ENCODE measurements at regions not wholly inside any gene's neighbourhood (a gene's known extent, or its start where the extent isn't known, plus 50 kb on each side); places are given as distances from the start of the nearest gene placed in this dataset.

DNA sequence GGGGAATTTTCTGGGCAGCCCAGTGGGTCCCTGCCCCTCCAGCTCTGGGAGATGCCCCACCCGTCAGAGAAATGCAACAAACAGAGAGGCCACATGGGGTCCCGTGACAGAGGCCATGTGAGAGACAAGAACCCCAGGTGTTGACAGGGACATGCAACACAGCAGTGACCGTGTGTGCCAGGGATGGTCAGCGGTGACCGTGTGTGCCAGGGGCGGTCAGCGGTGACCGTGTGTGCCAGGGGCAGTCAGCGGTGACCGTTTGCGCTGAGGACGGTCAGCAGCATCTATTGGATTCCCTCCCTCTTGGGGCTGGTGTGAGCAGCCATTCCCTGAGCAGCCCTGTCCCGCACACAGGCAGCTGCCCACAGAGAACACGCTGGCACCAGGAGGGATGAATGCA lies 146.6 kb upstream of the OTOS start:
- intact Hi-C loops (cut with DNase I, micrococcal nuclease), result loop anchor here in 1 of 2 experiments (5.0 kb wide), 1 partner anchor 565 kb away; no protein-coding TSS in a partner anchor
- Histone ChIP-seq H3K27me3 (ENCODE audit: control insufficient read depth in 1 of 2, insufficient read depth in 2 of 2, low read length in 2 of 2) (no peaks in the 10 kb centered on the region), H3K4me1 (ENCODE audit: insufficient read depth, low read length) (no peaks in the 10 kb centered on the region), H3K4me3 (ENCODE audit: low read length) (no peak overlapping the region), H3K27ac (ENCODE audit: low read depth in 1 of 2, low read length in 2 of 2) (no peak overlapping the region), H3K9me3 (ENCODE audit: control insufficient read depth in 1 of 2, insufficient read depth in 1 of 2, low read length in 2 of 2) (no peaks in the 10 kb centered on the region), H3K36me3 (ENCODE audit: insufficient read depth, low read length) (no peaks in the 10 kb centered on the region)
- H3K4me3 Mint-ChIP-seq, result no peak overlapping the region
- no peak for ATAC-seq (ENCODE audit: poor library complexity)
- H3K27ac Mint-ChIP-seq, result no peak overlapping the region
- no peaks in the 10 kb centered on the region for H3K4me1 Mint-ChIP-seq (ENCODE audit: low read depth)
- no peaks in the 10 kb centered on the region for H3K9me3 Mint-ChIP-seq
- CTCF ChIA-PET, result no interaction called here
- no peaks in the 10 kb centered on the region for H3K27me3 Mint-ChIP-seq
- DNase-seq, result no peak
- no peak for TF ChIP-seq CTCF (IDR thresholded peaks at IDR 0.05)
- no peaks in the 10 kb centered on the region for H3K36me3 Mint-ChIP-seq (ENCODE audit: low read depth)
- POLR2A ChIA-PET, result no interaction called here

DNA sequence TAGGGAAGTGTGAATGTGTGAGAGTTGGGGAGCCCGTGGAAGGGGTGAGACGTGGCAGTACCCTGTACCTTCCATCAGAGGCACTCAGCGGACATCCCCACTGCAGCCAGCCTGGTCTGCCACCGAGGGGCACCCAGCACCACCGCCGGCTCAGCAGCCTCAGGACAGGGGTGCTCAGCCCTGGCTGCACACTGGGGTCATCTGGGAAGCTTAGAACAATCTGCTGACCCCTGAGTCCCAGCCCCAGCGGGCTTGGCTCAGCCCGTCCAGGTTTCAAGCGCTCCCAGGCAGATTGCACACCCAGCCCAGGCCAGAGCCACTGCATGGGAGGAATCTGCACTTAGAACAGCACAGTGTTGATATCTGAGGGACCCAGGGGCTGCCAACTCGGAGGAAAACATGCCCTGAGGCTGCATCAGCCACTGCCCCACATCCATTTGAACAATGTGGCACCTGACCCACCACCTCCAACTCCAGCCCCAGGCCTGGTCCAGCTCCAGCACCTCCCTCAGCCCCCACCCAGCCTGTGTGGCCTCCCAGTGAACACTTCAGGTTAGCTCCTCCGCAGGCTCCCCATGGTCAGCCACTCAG lies 147.1 kb upstream of the OTOS start:
- CTCF ChIA-PET, result no interaction called here
- no peaks in the 10 kb centered on the region for H3K36me3 Mint-ChIP-seq (ENCODE audit: low read depth)
- Histone ChIP-seq H3K4me3 (ENCODE audit: low read length) (no peak overlapping the region), H3K36me3 (ENCODE audit: insufficient read depth, low read length) (no peaks in the 10 kb centered on the region), H3K4me1 (ENCODE audit: insufficient read depth, low read length) (no peaks in the 10 kb centered on the region), H3K27me3 (ENCODE audit: control insufficient read depth in 1 of 2, insufficient read depth in 2 of 2, low read length in 2 of 2) (no peaks in the 10 kb centered on the region), H3K9me3 (ENCODE audit: control insufficient read depth in 1 of 2, insufficient read depth in 1 of 2, low read length in 2 of 2) (no peaks in the 10 kb centered on the region), H3K27ac (ENCODE audit: low read depth in 1 of 2, low read length in 2 of 2) (no peak overlapping the region)
- intact Hi-C loops (cut with DNase I, micrococcal nuclease), result loop anchor here in 1 of 2 experiments (5.0 kb wide), 1 partner anchor 565 kb away; no protein-coding TSS in a partner anchor
- ATAC-seq (ENCODE audit: poor library complexity), result no peak
- no peak overlapping the region for H3K27ac Mint-ChIP-seq
- no peak for TF ChIP-seq CTCF (IDR thresholded peaks at IDR 0.05)
- H3K4me3 Mint-ChIP-seq, result no peak overlapping the region
- DNase-seq, result no peak
- no peaks in the 10 kb centered on the region for H3K4me1 Mint-ChIP-seq (ENCODE audit: low read depth)
- POLR2A ChIA-PET, result no interaction called here
- H3K9me3 Mint-ChIP-seq, result no peaks in the 10 kb centered on the region
- H3K27me3 Mint-ChIP-seq, result no peaks in the 10 kb centered on the region

DNA sequence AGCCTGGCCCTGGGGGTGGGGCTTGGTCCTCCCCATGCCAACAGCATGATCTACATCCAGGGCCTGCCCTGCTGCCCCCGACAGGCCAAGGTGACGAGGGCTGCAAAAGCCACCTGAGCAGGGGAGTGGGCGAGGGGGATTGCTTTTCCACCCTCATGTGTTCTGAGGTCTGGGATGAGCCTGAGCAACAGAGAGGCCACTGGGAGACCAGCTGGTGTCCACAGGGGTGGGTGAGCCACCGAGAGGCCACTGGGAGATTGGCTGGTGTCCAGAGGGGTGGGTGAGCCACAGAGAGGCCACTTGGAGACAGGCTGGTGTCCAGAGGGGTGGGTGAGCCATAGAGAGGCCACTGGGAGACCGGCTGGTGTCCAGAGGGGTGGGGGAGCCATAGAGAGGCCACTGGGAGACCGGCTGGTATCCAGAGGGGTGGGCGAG lies 147.4 kb upstream of the GPC1 start:
- TF ChIP-seq CTCF (IDR thresholded peaks at IDR 0.05), result no peak
- ChIA-PET POLR2A (no interaction called here), CTCF (no interaction called here)
- Histone ChIP-seq H3K4me1 (ENCODE audit: insufficient read depth, low read length) (no peaks in the 10 kb centered on the region), H3K27ac (ENCODE audit: low read depth in 1 of 2, low read length in 2 of 2) (no peak overlapping the region), H3K36me3 (ENCODE audit: insufficient read depth, low read length) (no peaks in the 10 kb centered on the region), H3K27me3 (ENCODE audit: control insufficient read depth in 1 of 2, insufficient read depth in 2 of 2, low read length in 2 of 2) (no peaks in the 10 kb centered on the region), H3K4me3 (ENCODE audit: low read length) (no peak overlapping the region), H3K9me3 (ENCODE audit: control insufficient read depth in 1 of 2, insufficient read depth in 1 of 2, low read length in 2 of 2) (no peaks in the 10 kb centered on the region)
- Mint-ChIP-seq H3K27me3 (no peaks in the 10 kb centered on the region), H3K9me3 (no peaks in the 10 kb centered on the region), H3K4me1 (ENCODE audit: low read depth) (no peaks in the 10 kb centered on the region), H3K36me3 (ENCODE audit: low read depth) (no peaks in the 10 kb centered on the region), H3K4me3 (no peak overlapping the region), H3K27ac (no peak overlapping the region)
- ATAC-seq (ENCODE audit: poor library complexity) (no peak), DNase-seq (no peak)
- intact Hi-C loops (cut with DNase I, micrococcal nuclease), result loop anchor here in 1 of 2 experiments (5.0 kb wide), 1 partner anchor 566 kb away; no protein-coding TSS in a partner anchor

All from CD4-positive, alpha-beta T cell (primary cell).